Natural killer cell treated with Interleukin-12 subunit alpha and Interleukin-12 subunit beta and Interleukin-15 and Interleukin-18, amount 100 ng/mL, for 72 hours (primary cell): ENCODE measurements at regions not wholly inside any gene's neighbourhood (a gene's known extent, or its start where the extent isn't known, plus 50 kb on each side); places are given as distances from the start of the nearest gene placed in this dataset.

ENCODE experiments used
- ATAC-seq, 2 donors: fragments of 150-1000 bp; cut with Tn5 transposase in 1 of 2; sonication (Bioruptor Pico), chemical (Tn5 transposase) in 1 of 2; 2 replicates each; pipeline ENCODE4 v1.10.0; 2021
- DNase-seq: peaks from one replicate; pipeline ENCODE4 v3.0.0; 2022; ENCODE audit warnings: low spot score
- H3K27ac Mint-ChIP-seq, 2 donors: 1 replicate in 1 of 2; 2 replicates in 1 of 2; pipeline ENCODE4 v1.8.0; 2022; ENCODE audit warnings: mixed read lengths in 2 of 2, mild to moderate bottlenecking in 1 of 2, moderate library complexity in 1 of 2
- H3K27me3 Mint-ChIP-seq, 2 donors: 1 replicate in 1 of 2; 2 replicates in 1 of 2; pipeline ENCODE4 v1.8.0; 2022; ENCODE audit warnings: mixed read lengths in 2 of 2
- H3K36me3 Mint-ChIP-seq: one replicate; pipeline ENCODE4 v1.8.0; 2022; ENCODE audit warnings: mixed read lengths
- H3K4me1 Mint-ChIP-seq, 2 donors: 1 replicate in 1 of 2; 2 replicates in 1 of 2; pipeline ENCODE4 v1.8.0; 2022; ENCODE audit warnings: low read depth in 2 of 2, mixed read lengths in 2 of 2, mild to moderate bottlenecking in 1 of 2
- H3K4me3 Mint-ChIP-seq: one replicate; pipeline ENCODE4 v1.8.0; 2022; ENCODE audit warnings: mixed read lengths
- H3K9me3 Mint-ChIP-seq: 2 replicates; pipeline ENCODE4 v1.8.0; 2022; ENCODE audit warnings: mixed read lengths

- Mint-ChIP-seq H3K36me3 (no peaks in the 10 kb centered on the region), H3K4me1 (no peaks in the 10 kb centered on the region), H3K9me3 (no peaks in the 10 kb centered on the region), H3K27ac (no peak overlapping the region), H3K4me3 (no peak overlapping the region), H3K27me3 (peaks cover 30 to 53% of the 10 kb centered on the region in 2 donors)
- ATAC-seq (no peak), DNase-seq (no peak)
These were observed 281.8 kb upstream of the CXCR4 start for GRCh38 chr2:136399667-136400289.

GRCh38 chr2:136395582-136395981 is 277.6 kb upstream of the CXCR4 start:
- H3K27ac Mint-ChIP-seq: no peak overlapping the region
- DNase-seq (no peak), ATAC-seq (no peak)
- no peaks in the 10 kb centered on the region for H3K9me3 Mint-ChIP-seq
- H3K27me3 Mint-ChIP-seq: peaks cover 9 to 18% of the 10 kb centered on the region in 2 donors
- no peaks in the 10 kb centered on the region for H3K36me3 Mint-ChIP-seq
- no peak overlapping the region for H3K4me3 Mint-ChIP-seq
- no peaks in the 10 kb centered on the region for H3K4me1 Mint-ChIP-seq

- no peak for DNase-seq
- Mint-ChIP-seq H3K27me3 (peaks cover 7 to 9% of the 10 kb centered on the region in 2 donors), H3K4me1 (no peaks in the 10 kb centered on the region), H3K9me3 (no peaks in the 10 kb centered on the region), H3K27ac (no peak overlapping the region), H3K4me3 (no peak overlapping the region), H3K36me3 (no peaks in the 10 kb centered on the region)
- peak in 1 of 2 donors; percentile 42 for ATAC-seq
These were observed 276.4 kb upstream of the CXCR4 start for GRCh38 chr2:136394136-136395060.

GRCh38 chr2:136393514-136393913 is 275.6 kb upstream of the CXCR4 start:
- DNase-seq: no peak
- Mint-ChIP-seq H3K4me3 (no peak overlapping the region), H3K27me3 (peaks cover 7 to 9% of the 10 kb centered on the region in 2 donors), H3K27ac (no peak overlapping the region), H3K4me1 (no peaks in the 10 kb centered on the region), H3K36me3 (no peaks in the 10 kb centered on the region), H3K9me3 (no peaks in the 10 kb centered on the region)
- ATAC-seq: no peak

GRCh38 chr2:136392897-136393505 is 275.1 kb upstream of the CXCR4 start:
- Mint-ChIP-seq H3K9me3 (no peaks in the 10 kb centered on the region), H3K4me1 (no peaks in the 10 kb centered on the region), H3K27me3 (peaks cover 6 to 7% of the 10 kb centered on the region in 2 donors), H3K27ac (no peak overlapping the region), H3K4me3 (no peak overlapping the region), H3K36me3 (no peaks in the 10 kb centered on the region)
- DNase-seq (no peak), ATAC-seq (no peak)

- Mint-ChIP-seq H3K4me3 (no peak overlapping the region), H3K4me1 (peaks cover 3 to 4% of the 10 kb centered on the region in 2 donors), H3K27me3 (peaks cover 0 to 2% of the 10 kb centered on the region in 2 donors), H3K9me3 (no peaks in the 10 kb centered on the region), H3K36me3 (no peaks in the 10 kb centered on the region), H3K27ac (no peak overlapping the region)
- DNase-seq (no peak), ATAC-seq (no peak)
These were observed 271.9 kb upstream of the CXCR4 start for GRCh38 chr2:136389809-136390208.

- DNase-seq (no peak), ATAC-seq (no peak)
- H3K27ac Mint-ChIP-seq: no peak overlapping the region
- no peaks in the 10 kb centered on the region for H3K36me3 Mint-ChIP-seq
- H3K27me3 Mint-ChIP-seq: peaks cover 0 to 2% of the 10 kb centered on the region in 2 donors
- H3K4me3 Mint-ChIP-seq: no peak overlapping the region
- no peaks in the 10 kb centered on the region for H3K9me3 Mint-ChIP-seq
- peaks cover 39 to 42% of the 10 kb centered on the region in 2 donors for H3K4me1 Mint-ChIP-seq
These were observed 268.1 kb upstream of the CXCR4 start for GRCh38 chr2:136386046-136386445.

- DNase-seq (no peak), ATAC-seq (peak; percentile 34 to 59)
- Mint-ChIP-seq H3K9me3 (no peaks in the 10 kb centered on the region), H3K27me3 (peaks cover 0 to 2% of the 10 kb centered on the region in 2 donors), H3K27ac (peak overlapping the region; percentile 63 to 98), H3K4me1 (peaks cover 39 to 42% of the 10 kb centered on the region in 2 donors), H3K4me3 (peak overlapping the region; percentile 57), H3K36me3 (no peaks in the 10 kb centered on the region)
These were observed 266.8 kb upstream of the CXCR4 start for GRCh38 chr2:136384531-136385303.

- Mint-ChIP-seq H3K27ac (peak overlapping the region; percentile 96 to 98), H3K36me3 (no peaks in the 10 kb centered on the region), H3K4me3 (peak overlapping the region; percentile 57), H3K4me1 (peaks cover 39 to 42% of the 10 kb centered on the region in 2 donors), H3K9me3 (no peaks in the 10 kb centered on the region), H3K27me3 (no peaks in the 10 kb centered on the region)
- ATAC-seq (no peak), DNase-seq (no peak)
These were observed 265.2 kb upstream of the CXCR4 start for GRCh38 chr2:136383167-136383566.

GRCh38 chr2:136381722-136382633 is 264.0 kb upstream of the CXCR4 start:
- Mint-ChIP-seq H3K36me3 (no peaks in the 10 kb centered on the region), H3K4me1 (peaks cover 40 to 44% of the 10 kb centered on the region in 2 donors), H3K9me3 (no peaks in the 10 kb centered on the region), H3K4me3 (peak overlapping the region; percentile 57), H3K27me3 (no peaks in the 10 kb centered on the region), H3K27ac (peak overlapping the region; percentile 96 to 98)
- ATAC-seq (peak; percentile 95), DNase-seq (peak; percentile 75)

- DNase-seq (no peak), ATAC-seq (no peak)
- H3K4me1 Mint-ChIP-seq: peaks cover 46 to 50% of the 10 kb centered on the region in 2 donors
- H3K27ac Mint-ChIP-seq: peak overlapping the region; percentile 96 to 98
- H3K36me3 Mint-ChIP-seq: no peaks in the 10 kb centered on the region
- no peaks in the 10 kb centered on the region for H3K27me3 Mint-ChIP-seq
- H3K9me3 Mint-ChIP-seq: no peaks in the 10 kb centered on the region
- H3K4me3 Mint-ChIP-seq: peak overlapping the region; percentile 57
These were observed 263.3 kb upstream of the CXCR4 start for GRCh38 chr2:136381245-136381644.

GRCh38 chr2:136378712-136379595 is 261.0 kb upstream of the CXCR4 start:
- no peak for DNase-seq
- peaks cover 43 to 49% of the 10 kb centered on the region in 2 donors for H3K4me1 Mint-ChIP-seq
- no peaks in the 10 kb centered on the region for H3K9me3 Mint-ChIP-seq
- no peaks in the 10 kb centered on the region for H3K36me3 Mint-ChIP-seq
- ATAC-seq: no peak
- no peak overlapping the region for H3K27ac Mint-ChIP-seq
- no peaks in the 10 kb centered on the region for H3K27me3 Mint-ChIP-seq
- H3K4me3 Mint-ChIP-seq: no peak overlapping the region
